NCI-H187 treated with DMSO at 0.1 percent for 48 hours (cell line): ENCODE measurements at regions not wholly inside any gene's neighbourhood (a gene's known extent, or its start where the extent isn't known, plus 50 kb on each side); places are given as distances from the start of the nearest gene placed in this dataset.

Experiments
- DNase-seq: peaks from one replicate; lab custom pipeline; 2025; lab: John Stamatoyannopoulos, UW

DNA sequence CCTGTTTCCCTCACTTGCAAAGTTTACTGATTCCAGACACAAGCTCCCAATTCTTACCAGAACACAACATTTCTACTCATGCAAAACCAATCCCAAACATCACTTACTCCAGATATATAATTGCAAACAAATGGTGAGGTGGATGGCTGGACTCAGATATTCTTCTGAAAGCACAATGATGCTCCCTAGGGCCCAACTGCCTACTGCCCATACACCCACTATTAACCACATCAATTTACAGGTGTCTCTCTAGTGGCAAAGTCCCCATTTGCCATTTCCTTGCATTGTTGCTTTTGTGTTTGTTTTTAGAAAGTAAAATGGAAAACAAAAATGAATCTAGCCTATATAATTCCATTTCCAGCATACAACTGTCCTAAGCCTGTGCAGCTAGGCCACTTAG lies 320.9 kb upstream of the PRDM1 start:
- no peak for DNase-seq

DNA sequence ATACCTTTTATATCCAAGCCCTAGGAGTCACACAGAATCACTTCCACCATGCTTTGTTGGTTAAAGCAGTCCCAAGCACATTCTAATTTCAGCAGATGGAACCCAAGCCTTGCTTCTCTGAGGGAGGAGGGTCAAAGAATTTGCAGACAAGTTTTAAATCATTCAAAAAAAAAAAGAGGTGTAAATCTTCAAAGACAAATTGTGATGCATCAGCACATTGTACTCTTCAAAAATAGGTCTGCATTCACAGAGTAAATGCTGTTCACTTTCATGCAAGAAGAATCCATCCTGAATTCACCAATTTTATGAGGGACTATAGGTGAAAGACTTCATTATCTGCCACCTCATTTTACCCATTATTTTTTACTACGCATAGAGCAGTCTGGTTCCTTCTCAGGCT lies 321.8 kb upstream of the PRDM1 start:
- DNase-seq, result no peak

DNA sequence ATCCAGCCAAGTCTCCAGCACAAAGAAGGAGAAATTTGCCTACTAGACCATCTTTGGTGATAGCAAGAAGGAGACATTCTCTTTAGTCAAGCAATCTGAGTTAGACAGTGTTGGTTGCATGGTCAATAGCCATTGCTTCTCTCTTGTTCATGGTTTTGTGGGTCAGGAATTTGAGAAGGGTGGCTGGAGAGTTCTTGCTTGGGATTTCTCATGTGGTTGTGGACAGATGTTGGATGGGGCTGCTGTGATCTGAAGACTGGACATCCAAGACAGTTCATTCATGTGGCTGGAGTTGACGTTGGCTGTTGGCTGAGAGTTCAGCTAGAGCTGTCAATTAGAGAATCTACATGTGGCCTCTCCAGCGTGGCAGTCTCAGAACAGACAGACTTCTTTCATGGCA lies 322.3 kb upstream of the PRDM1 start:
- DNase-seq, result no peak

DNA sequence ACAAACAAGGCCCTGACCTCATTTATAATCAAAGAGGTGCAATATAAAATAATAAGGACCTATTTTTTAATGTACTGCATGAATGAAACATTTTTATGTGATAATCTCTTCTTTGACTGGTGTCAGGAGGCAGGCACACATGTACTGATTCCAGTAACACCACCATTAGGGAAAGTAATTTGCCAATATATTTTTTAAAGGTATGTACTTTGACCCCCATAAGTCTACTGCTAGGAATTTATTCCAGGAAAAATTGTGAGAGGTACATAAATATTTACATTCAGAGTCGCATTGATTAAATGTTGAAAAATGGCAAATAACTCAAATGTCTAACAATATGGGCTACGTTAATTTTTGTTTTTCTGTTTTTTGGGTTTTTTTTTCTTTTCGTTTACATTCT lies 325.4 kb upstream of the PRDM1 start:
- no peak for DNase-seq

DNA sequence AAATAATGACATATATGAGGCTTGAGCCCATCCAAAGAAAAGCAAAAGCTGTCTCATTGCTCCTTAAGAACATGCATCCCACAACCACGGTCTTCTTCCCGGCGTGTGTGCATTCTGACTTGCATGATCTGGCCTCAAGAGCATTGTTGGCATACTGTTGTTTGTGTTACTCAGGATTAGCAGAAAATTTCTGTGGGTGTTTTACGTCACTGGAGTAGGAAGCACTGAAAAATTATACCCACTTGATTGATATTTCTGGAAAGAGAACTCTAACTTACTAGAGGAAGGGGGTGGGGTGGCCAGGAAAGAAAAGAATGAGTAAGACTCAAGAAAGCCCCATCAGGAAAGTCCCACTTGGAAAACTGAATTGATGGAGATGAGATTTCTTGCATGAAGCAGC lies 326.2 kb upstream of the PRDM1 start:
- DNase-seq, result no peak

DNA sequence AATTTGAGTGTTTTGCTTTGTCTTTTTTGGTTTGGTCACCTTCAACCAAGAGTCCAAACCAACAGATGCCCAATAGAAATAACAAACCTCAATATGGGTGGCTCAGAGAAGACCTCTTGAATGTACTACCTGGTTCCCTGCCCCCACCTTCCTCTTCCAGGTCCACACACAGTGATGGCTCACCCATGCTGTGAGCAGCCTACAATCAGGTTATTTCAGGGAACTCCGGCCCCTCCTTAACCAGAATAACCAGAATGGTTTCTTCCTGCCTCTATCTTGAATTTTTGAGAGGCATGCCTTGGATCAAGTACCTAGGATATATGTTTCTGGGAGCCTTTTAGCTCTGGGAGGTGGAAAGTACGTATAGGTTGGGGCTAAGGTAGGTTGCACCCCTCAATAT lies 327.1 kb upstream of the PRDM1 start:
- no peak for DNase-seq

DNA sequence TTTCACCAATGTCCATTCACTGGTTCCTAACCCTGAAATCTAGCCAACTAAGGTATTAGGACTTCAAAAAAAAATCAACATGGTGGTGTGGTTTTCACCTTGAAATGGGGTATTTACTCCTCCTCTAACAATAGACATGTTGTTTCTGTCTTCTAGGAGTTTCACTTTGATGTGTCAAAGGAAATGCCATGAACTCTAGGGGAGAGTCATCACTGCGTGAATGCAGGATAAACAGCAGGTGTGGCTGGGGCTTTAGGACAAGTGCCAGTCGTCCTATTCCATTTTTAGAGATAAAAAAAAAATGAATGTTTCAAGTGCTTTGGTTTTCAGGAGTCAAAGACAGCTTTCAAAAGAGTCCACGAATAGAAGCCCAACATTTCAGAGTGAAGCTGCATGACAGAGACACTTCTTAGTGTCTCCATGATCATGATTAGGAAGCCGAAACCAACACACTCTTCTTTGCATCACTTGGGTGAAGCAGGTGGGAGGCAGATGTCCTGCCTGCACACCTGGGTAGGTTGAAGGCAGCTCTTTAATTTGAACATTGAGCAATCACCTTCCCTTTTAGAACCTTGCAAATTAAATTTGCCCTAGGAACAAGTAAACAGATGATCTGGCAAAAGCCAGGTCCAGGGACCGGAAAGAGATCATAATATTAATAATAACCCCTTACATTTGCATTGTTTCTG lies 328.5 kb upstream of the PRDM1 start:
- peak; percentile 4 for DNase-seq

DNA sequence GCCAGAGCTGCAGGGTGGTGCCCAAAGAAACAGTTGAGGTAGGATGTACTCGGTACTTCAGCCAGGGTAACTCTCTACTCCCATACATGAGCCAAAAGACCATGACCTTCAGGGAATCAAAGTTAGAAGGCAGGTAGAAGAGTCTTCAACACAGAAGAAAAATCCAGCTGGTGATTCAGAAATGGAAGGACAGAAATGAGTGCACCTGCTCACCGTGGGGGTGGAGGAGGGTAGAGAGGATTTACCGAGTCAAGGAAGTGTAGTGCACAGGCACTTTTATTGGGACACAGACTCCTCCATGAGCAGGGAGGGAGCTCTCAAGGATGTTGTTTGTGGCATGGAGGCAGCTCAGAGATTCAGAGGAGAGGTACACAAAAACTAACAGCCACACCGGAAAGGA lies 330.3 kb upstream of the PRDM1 start:
- no peak for DNase-seq

DNA sequence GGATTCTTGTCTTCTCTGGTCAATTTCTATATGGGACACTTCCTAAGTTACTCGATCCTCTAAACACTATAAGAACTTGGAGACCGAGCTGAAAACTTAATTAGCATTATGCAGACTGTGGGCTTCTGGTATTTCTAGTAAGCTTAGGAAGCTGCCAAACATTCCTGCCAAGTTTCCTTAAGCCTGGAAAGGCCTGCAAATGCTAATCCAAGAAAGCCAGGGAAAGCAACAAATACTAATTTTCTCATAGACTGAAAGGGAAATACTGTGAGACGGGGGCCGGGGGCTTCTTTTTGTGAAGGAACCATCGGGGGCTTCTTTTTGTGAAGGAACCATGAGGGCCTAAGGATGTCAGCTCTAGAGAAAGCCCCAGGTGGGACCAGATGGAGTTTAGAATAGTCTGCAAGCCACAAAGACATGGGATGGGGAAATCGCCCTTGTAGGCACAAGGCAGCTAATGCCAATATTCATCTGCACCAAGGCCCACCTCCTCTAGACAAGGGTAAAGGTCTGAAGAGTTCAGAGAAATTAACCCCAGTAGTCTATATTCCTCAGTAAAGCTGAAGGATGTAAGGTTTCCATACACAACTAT lies 332.4 kb upstream of the PRDM1 start:
- no peak for DNase-seq

DNA sequence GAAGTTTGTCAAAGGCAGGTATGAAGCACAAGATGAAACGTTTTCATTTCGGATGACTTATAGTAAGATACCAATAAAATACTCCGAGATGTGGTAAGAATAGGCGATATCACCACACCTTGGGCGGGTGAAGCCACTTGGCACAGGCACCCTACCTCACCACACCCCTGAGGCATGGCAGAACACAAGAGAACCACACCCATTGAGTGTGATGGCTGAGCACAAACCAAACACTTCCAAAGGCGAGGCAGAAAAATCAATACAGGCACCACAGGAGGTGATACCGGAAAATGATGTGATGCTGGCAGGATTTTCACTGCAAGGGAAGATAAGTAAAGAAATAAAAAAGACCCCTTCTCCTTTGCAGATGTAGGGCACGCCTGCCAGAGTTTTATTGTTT lies 332.9 kb upstream of the PRDM1 start:
- no peak for DNase-seq

DNA sequence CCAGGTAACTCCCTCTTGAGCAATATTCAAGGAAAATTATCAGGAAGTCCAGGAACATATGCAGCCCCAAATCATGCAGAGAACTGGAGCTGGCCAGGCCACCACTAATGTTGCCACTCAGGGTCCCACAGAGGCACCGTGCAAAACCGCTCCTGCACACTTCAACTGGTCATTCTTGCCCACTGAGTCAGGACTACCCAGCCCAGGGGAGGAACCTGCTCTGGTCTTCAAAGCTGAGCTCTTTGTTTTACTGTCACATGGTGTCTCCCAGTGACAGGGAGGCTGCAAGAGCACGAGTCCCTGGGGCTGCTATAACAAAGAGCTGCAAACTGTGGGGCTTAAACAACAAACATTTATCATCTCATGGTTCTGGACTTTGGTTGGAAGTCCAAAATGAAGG lies 336.0 kb upstream of the PRDM1 start:
- DNase-seq, result no peak

DNA sequence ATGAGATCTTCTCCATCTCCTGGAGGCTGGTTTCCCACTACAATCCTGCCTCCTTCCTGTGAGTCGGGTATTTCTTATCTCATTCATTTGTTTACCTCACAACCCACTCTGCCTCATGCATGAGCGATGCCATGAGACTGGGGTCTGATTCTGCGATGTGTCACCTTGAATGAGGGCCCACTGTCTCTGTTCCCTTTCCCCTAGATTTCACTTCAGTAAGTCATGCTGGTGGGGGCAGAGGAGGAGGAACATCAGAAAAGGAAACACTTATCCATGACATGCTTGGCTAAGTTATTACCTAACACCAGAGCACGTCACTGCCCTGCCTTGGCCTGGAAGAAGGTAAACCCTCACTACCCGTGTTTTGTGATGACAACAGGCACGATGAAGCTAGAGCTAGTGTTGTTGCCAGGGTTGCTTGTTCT lies 337.4 kb upstream of the PRDM1 start:
- no peak for DNase-seq

DNA sequence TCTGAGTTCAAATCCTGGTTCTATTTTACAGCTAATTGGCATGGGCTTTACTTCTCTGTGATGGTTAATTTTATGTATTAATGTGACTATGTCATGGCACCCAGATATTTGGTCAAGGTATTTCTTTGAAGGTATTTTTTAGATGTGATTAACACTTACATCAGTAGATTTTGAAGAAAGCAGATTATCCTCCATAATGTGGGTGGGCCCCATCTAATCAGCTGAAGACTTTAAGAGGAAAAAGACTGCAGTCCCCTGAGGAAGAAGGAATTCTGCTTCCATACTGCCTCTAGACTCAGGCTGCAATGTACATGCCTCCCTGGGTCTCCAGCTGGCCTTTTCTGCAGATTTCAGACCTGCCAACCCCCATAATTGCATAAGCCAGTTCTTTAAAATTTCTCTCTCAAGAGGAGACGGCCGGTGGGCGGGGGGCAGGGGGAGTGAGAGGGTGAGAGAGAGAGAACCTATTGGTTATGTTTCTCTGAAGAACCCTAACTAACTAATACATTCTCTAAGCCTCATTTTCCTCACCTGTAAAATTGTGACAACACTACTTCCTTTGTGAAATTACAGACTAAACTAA lies 338.2 kb upstream of the PRDM1 start:
- DNase-seq, result no peak

DNA sequence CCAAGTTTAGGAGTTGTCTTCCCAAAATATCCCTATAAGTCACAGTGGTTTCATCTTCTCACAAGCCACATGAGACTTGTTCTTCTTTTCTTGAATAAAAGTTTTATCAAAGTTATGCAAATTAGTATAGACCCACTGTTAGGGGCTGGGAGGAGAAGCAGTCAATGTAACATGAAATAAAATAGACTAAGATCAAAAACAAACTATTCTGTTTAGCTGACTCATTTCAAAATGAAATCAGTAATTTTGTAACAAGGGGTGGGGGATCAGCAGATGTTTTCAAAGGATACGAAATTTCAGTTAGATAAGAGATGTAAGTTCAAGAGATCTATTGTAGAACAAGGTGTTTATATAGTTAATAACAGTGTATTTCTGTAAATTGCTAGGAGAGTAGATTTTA lies 339.6 kb upstream of the PRDM1 start:
- no peak for DNase-seq

DNA sequence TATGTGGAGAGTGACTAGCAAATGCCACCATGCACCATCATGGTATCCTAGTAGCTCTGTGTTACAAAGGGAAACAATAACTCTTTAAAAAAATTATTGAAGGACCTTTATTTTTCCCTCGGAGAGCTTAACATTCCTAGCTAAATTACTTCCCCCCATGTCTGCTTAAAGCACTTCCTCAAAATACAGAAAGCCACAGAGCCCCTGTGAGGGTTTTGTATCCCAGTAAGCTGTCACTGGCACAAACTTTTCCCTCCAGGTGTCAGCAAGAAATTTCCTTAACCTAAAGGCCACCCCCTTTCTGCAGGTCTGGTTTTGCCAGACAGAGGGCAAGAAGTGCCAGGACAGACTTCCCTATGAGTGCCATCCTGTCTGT lies 340.0 kb upstream of the PRDM1 start:
- DNase-seq, result no peak

DNA sequence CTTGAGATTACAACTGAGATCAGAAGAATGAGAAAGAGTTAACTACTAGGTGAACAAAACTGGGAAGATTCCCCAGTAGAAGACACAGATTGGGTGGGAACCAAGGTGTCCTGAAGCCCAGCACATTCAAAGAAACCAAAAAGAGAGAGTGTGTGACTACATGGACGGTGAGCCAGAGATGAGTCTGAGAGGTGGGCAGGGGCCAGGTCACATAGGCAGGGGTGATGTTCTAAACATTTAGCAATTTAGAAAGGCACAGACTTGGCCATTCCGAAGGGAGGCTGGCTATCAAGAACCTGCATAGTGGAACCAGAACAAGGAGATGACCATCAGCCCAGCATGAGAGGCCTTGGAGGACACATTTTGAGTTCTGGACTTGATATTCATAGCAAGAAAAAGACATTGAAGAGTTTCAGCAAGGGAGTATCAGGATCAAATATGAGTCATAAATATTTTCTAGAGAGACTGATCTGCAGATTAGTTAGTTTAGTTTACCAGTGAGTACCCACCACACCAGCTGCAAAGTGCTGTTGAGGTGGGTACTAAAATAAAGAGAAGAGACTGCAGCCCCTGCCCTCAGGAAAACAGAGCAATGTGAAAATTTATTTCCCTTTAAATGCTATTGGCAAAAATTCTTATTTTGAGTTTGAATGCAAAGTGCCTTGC lies 340.5 kb upstream of the PRDM1 start:
- no peak for DNase-seq

DNA sequence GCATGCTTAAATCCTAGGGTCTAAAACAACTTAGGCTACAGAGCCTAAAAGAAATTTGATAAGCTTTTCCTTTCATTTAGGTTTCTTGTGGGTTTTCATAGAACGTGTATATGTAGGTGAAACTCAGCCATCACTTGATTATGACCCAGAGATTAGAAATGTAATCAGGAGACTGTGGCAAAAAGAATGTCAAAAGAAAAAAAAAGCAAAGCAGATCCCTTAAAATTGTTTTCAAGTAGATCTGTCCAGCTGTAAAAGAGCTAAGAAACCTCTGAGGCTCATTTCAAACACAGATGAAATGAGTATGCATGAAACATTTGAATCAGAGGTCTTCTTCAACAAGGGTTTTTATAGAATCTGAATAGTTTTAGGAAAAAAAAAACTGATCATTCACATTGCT lies 341.3 kb upstream of the PRDM1 start:
- no peak for DNase-seq

DNA sequence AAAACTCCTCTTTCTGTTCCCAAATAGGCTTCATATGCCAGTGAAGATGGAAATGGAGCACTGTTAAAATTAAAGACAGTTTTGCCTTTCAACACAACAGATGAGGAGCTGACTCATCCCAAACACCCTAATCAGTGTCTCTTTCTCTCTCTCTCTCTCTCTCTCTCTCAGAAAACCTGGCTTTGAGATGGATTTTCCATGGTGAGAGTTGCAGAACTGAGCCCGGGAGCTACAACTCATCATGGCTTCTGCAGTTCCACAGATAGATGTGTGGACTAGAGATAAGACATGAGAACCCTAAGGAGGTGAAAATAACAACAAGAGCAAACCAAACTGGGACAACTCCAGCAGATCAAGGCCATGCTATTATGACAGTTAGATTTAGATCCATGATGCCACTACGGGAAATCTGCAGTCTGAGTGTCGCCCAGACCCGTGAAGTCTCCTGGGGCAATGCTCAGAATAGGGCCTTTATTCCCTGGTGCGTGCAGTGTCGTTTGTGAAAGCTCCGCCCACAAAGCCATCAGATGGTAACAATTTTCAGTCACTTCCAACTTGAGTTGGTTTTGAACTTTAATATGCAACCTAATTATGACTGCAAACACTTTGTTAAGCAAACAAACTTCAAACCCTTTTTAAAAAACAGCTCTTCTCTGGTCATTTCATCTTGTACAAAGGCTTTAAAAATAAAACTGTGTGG lies 338.2 kb upstream of the PREP start:
- DNase-seq, result no peak

DNA sequence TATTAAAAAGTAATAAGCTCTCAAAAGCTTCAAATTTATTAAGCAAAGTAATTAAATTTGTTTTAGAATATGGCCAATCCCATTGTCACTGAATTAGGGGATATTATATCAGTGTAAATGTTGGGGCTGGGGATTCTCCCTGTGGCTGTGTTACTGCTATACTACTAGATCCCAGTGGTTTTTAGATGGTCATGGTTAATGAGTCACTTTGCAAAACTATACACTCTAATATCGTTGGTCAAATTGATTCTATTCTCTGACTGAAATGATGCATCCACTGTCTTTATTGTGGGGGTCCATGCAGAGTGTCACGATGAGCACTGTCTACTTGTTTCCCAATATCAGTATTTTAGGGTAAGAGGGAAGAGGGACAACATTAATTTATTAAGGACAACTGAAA lies 336.9 kb upstream of the PREP start:
- no peak for DNase-seq

DNA sequence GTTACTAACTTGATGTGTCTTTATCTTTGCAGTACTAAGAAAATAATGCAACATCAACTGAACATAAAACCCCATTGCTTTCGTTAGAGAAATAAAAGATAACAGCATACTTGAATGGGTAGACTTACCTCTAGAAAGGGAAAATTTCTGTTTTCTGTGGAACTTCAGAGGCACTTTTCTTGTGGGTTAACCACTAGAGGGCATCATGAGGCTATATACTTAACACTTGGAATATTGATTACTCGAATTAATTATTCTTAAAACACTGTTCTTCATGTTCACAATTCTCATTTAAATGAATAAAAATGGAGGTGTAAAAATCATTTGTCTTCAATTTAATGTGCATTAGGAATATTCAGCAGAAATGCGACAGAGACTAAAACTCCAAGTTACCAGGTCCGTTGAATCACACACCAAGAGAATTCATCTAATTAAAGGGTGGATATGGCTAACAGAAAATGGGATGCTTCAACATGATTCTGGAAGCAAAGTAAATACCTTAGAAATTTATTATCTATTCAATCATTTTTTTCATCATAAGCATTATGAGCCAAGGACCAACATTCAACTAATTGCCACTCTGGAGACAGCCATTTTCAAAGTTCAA lies 330.8 kb upstream of the PREP start:
- no peak for DNase-seq

DNA sequence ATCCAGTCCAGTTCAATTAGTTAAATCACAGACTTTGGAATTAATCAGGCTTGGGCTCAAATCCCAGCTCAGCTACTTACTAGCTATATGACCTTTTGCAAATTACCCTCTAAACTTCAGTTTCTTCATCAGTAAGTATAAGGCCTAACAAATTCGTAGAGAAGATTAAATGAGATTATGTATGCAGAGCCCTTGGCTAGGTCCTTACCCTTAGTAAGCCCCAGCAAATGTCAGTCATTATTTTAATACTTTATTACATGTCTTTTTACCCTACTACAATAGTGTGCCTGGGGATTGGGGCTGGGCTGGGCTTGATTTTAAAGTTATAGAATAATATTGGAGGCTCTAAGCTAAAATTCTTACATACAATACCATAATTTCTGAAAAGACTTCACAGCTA lies 326.1 kb upstream of the PREP start:
- no peak for DNase-seq

DNA sequence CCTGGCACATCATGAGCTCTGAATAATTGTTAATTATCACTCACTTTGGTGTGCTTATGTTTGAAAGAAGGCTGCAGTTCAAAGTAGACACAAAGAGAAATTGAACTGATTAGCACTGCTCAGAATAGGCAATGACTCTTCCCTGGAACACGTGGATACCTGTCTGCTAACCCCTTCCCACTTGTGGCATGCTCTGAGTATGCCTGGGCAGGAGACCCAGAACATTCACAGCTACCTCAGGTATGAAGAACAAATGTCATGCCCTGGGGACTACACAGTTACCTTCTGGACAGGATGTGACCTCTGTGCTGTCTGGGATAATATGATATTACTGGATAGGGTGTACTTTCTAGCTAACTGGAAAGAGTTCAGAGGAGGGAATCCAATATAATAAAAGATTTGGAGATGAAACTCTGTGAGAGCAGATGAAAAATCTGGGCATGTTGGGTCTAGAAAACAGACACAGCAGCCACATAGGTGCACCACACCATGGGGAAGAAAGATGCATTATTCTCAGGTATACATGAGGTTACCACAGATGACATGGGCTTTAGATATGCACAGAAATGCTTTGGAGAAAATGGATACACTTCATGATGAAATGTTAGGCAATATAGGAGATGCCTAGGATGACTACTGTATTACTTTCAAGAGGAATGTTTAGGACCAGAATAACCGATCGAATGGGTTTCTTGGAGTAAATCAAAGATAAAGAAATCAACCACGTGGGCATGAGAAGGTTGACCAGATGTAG lies 324.2 kb upstream of the PREP start:
- DNase-seq, result no peak
